PFSK-1 (cell line): ENCODE measurements at regions not wholly inside any gene's neighbourhood (a gene's known extent, or its start where the extent isn't known, plus 50 kb on each side); places are given as distances from the start of the nearest gene placed in this dataset.

Experiments
- FOXP2 ChIP-seq: optimal IDR thresholded peaks from 2 replicates; pipeline ENCODE3; 2011; ENCODE audit warnings: borderline replicate concordance, control low read depth, inconsistent platforms; ENCODE audit not compliant: insufficient read depth; ENCODE audit errors: extremely low read length, extremely low read depth
- POLR2AphosphoS5 ChIP-seq: IDR thresholded peaks from 2 replicates; pipeline ENCODE4 v1.6.1; 2012; ENCODE audit warnings: low read depth, mild to moderate bottlenecking, control low read depth, low read length, moderate library complexity
- SIN3A ChIP-seq: IDR thresholded peaks from 2 replicates; pipeline ENCODE4 v1.6.1; 2012; ENCODE audit warnings: mild to moderate bottlenecking, low read length, moderate library complexity, borderline replicate concordance; ENCODE audit not compliant: insufficient read depth
- TAF1 ChIP-seq: IDR thresholded peaks from 2 replicates; pipeline ENCODE4 v1.6.1; 2012; ENCODE audit warnings: low read length, control low read depth, borderline replicate concordance; ENCODE audit not compliant: insufficient read depth
- TF ChIP-seq, protein P1 (sequence below), 2 experiments: IDR thresholded peaks; 2 replicates each; pipeline versions ENCODE4 v1.6.1 to v1.8.0; 2011 to 2012; ENCODE audit warnings: low read depth in 2 of 2, low read length in 2 of 2, control low read depth in 1 of 2, inconsistent platforms in 1 of 2, mild to moderate bottlenecking in 1 of 2, moderate library complexity in 1 of 2; ENCODE audit not compliant: insufficient read depth in 1 of 2

- TF ChIP-seq FOXP2 = no peak
- TF ChIP-seq, protein P1, sequence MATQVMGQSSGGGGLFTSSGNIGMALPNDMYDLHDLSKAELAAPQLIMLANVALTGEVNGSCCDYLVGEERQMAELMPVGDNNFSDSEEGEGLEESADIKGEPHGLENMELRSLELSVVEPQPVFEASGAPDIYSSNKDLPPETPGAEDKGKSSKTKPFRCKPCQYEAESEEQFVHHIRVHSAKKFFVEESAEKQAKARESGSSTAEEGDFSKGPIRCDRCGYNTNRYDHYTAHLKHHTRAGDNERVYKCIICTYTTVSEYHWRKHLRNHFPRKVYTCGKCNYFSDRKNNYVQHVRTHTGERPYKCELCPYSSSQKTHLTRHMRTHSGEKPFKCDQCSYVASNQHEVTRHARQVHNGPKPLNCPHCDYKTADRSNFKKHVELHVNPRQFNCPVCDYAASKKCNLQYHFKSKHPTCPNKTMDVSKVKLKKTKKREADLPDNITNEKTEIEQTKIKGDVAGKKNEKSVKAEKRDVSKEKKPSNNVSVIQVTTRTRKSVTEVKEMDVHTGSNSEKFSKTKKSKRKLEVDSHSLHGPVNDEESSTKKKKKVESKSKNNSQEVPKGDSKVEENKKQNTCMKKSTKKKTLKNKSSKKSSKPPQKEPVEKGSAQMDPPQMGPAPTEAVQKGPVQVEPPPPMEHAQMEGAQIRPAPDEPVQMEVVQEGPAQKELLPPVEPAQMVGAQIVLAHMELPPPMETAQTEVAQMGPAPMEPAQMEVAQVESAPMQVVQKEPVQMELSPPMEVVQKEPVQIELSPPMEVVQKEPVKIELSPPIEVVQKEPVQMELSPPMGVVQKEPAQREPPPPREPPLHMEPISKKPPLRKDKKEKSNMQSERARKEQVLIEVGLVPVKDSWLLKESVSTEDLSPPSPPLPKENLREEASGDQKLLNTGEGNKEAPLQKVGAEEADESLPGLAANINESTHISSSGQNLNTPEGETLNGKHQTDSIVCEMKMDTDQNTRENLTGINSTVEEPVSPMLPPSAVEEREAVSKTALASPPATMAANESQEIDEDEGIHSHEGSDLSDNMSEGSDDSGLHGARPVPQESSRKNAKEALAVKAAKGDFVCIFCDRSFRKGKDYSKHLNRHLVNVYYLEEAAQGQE (IDR thresholded peaks at IDR 0.05; ENCODE audit: insufficient read depth in 1 of 2, low read depth in 2 of 2, low read length in 2 of 2) = no peak
- TF ChIP-seq POLR2AphosphoS5 = no peak
- TF ChIP-seq TAF1 = no peak
- no peak for TF ChIP-seq SIN3A
These were observed 286.4 kb upstream of the TENM4 start for GRCh38 chr11:79727221-79727620.

DNA sequence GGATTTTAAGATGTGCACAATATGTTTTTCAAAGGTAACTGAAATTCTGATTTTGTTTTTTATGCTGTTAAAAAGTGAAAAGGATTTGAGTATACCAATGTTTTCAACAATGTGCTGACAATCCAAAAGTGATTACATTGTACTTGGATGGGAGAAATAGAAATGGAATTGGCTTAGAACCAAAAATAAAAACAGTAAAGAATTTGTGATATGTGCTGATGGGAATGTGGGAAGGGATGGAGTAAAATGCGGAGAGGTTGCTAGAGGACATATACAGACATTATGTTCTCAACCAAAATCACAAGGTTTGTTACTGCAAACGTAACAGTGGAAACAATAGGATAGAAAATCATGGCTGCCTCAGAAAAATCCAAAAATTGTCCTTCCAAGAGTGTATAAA is 279.3 kb upstream of the TENM4 start:
- TF ChIP-seq TAF1 = no peak
- TF ChIP-seq, protein P1 (IDR thresholded peaks at IDR 0.05; ENCODE audit: insufficient read depth in 1 of 2, low read depth in 2 of 2, low read length in 2 of 2) = no peak
- no peak for TF ChIP-seq POLR2AphosphoS5
- TF ChIP-seq FOXP2 = no peak
- no peak for TF ChIP-seq SIN3A

DNA sequence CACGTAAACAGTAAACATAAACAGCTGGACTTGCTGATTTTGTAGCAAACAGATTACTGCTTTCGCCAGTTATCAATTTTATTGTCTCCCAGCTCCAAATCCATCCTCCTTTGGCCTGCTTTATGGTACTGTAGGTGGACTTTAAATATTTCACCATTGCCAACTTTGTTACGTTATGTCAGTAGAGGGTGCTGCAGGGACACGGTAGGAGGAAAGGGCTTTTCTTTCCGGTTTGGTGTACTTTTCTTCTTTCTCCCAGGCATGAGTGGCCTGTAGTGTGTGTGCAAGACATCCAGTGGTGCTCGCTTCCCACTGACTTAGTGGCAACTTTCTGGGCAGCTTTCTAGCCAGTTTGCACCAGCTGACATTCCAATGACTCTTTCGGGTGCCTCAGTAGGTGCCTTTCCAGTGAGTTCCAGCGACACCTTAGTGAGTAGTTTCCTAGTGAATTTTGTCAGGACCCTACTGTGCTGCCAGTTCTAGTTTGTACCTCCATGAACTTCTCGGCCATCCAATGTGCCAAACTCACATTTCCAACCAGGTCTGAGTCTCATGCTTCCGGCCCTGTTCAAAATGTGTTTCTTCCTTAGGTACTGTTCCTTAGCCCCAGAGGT is 267.6 kb upstream of the TENM4 start:
- TF ChIP-seq POLR2AphosphoS5 (no peak), SIN3A (no peak)
- TF ChIP-seq, protein P1 (IDR thresholded peaks at IDR 0.05; ENCODE audit: insufficient read depth in 1 of 2, low read depth in 2 of 2, low read length in 2 of 2) = no peak

- TF ChIP-seq, protein P1 (IDR thresholded peaks at IDR 0.05; ENCODE audit: insufficient read depth in 1 of 2, low read depth in 2 of 2, low read length in 2 of 2) = no peak
- TF ChIP-seq SIN3A (no peak), POLR2AphosphoS5 (no peak), TAF1 (no peak), FOXP2 (no peak)
These were observed 264.8 kb upstream of the TENM4 start for GRCh38 chr11:79705648-79706047.

DNA sequence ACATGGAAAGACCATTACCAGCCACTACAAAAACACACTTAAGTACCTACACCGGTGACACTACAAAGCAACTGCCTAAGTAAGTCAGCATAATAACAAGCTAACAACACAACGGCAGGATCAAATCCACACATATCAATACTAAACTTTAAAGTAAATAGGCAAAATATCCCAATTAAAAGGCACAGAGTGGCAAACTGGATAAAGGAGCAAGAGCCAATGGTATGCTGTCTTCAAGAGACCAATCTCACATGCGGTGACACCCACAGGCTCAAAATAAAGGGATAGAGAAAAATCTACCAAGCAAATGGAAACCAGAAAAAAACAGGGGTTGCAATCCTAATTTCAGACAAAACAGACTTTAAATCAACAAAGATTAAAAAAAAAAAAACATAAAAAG is 261.5 kb upstream of the TENM4 start:
- TF ChIP-seq FOXP2 (no peak), SIN3A (no peak), POLR2AphosphoS5 (no peak), TAF1 (no peak)
- TF ChIP-seq, protein P1 (IDR thresholded peaks at IDR 0.05; ENCODE audit: insufficient read depth in 1 of 2, low read depth in 2 of 2, low read length in 2 of 2) = no peak
